ENCODE measurements at regions not wholly inside any gene's neighbourhood (a gene's known extent, or its start where the extent isn't known, plus 50 kb on each side); places are given as distances from the start of the nearest gene placed in this dataset.
"Not testable (repeated sequence)": the region's sequence is repeated elsewhere in the genome, so short reads cannot be mapped to it uniquely, and the experiment has no call there.

- no peak for TF ChIP-seq CTCF (conservative IDR thresholded peaks at IDR 0.05; ENCODE audit: control insufficient read depth, insufficient read depth, low read depth, low read length)
- DNase-seq (ENCODE audit: low read depth): no peak
- H3K4me3 ChIP-seq (ENCODE audit: control insufficient read depth, low read depth, low read length): no peak overlapping the region
Observed at GRCh38 chr1:88566615-88567387, 117.3 kb upstream of the PKN2 start.

GRCh38 chr1:88571506-88571905 is 112.6 kb upstream of the PKN2 start:
- no peak for TF ChIP-seq CTCF (conservative IDR thresholded peaks at IDR 0.05; ENCODE audit: control insufficient read depth, insufficient read depth, low read depth, low read length)
- DNase-seq (ENCODE audit: low read depth): no peak
- H3K4me3 ChIP-seq (ENCODE audit: control insufficient read depth, low read depth, low read length): no peak overlapping the region

- DNase-seq (ENCODE audit: low read depth): no peak
- no peak for TF ChIP-seq CTCF (conservative IDR thresholded peaks at IDR 0.05; ENCODE audit: control insufficient read depth, insufficient read depth, low read depth, low read length)
- H3K4me3 ChIP-seq (ENCODE audit: control insufficient read depth, low read depth, low read length): no peak overlapping the region
Observed at GRCh38 chr1:88579598-88579997, 104.5 kb upstream of the PKN2 start.

- no peak overlapping the region for H3K4me3 ChIP-seq (ENCODE audit: control insufficient read depth, low read depth, low read length)
- no peak for TF ChIP-seq CTCF (conservative IDR thresholded peaks at IDR 0.05; ENCODE audit: control insufficient read depth, insufficient read depth, low read depth, low read length)
- DNase-seq (ENCODE audit: low read depth): no peak
Observed at GRCh38 chr1:88581703-88582102, 102.4 kb upstream of the PKN2 start.

- no peak for DNase-seq (ENCODE audit: low read depth)
- TF ChIP-seq CTCF (conservative IDR thresholded peaks at IDR 0.05; ENCODE audit: control insufficient read depth, insufficient read depth, low read depth, low read length): no peak
- H3K4me3 ChIP-seq (ENCODE audit: control insufficient read depth, low read depth, low read length): no peak overlapping the region
Observed at GRCh38 chr1:88593358-88593757, 90.7 kb upstream of the PKN2 start.

- peak; percentile 55 for TF ChIP-seq CTCF (conservative IDR thresholded peaks at IDR 0.05; ENCODE audit: control insufficient read depth, insufficient read depth, low read depth, low read length)
- no peak overlapping the region for H3K4me3 ChIP-seq (ENCODE audit: control insufficient read depth, low read depth, low read length)
- DNase-seq (ENCODE audit: low read depth): peak; percentile 59
Observed at GRCh38 chr1:88595355-88596002, 88.6 kb upstream of the PKN2 start.

GRCh38 chr1:88597973-88598372 is 86.1 kb upstream of the PKN2 start:
- not testable (repeated sequence) for H3K4me3 ChIP-seq (ENCODE audit: control insufficient read depth, low read depth, low read length); DNase-seq (ENCODE audit: low read depth)

All from fibroblast of mammary gland (primary cell).